LNCaP clone FGC (cell line): ENCODE measurements at regions not wholly inside any gene's neighbourhood (a gene's known extent, or its start where the extent isn't known, plus 50 kb on each side); places are given as distances from the start of the nearest gene placed in this dataset.

Source experiments
- DNase-seq: peaks from one replicate; pipeline ENCODE4 v3.0.0-alpha.2; 2011; ENCODE audit warnings: low read depth
- H3K4me3 ChIP-seq: 2 replicates; pipeline ENCODE4 v1.5.1; 2011; ENCODE audit warnings: mild to moderate bottlenecking, low read depth, low read length, control low read depth
- CTCF ChIP-seq: IDR thresholded peaks from 2 replicates; pipeline ENCODE4 v1.5.1; 2012; ENCODE audit warnings: mild to moderate bottlenecking; ENCODE audit not compliant: control insufficient read depth, insufficient read depth; ENCODE audit errors: extremely low read depth

- no peak for DNase-seq
- TF ChIP-seq CTCF: no peak
- H3K4me3 ChIP-seq: no peak overlapping the region
Measured at GRCh38 chr1:88101041-88101440, 583.0 kb upstream of the PKN2 start.

GRCh38 chr1:88104236-88104635 is 579.8 kb upstream of the PKN2 start:
- no peak for TF ChIP-seq CTCF
- no peak for DNase-seq
- H3K4me3 ChIP-seq: no peak overlapping the region

GRCh38 chr1:88104886-88105285 is 579.2 kb upstream of the PKN2 start:
- H3K4me3 ChIP-seq: no peak overlapping the region
- no peak for DNase-seq
- no peak for TF ChIP-seq CTCF

GRCh38 chr1:88111816-88112215 is 572.3 kb upstream of the PKN2 start:
- TF ChIP-seq CTCF: no peak
- no peak overlapping the region for H3K4me3 ChIP-seq
- no peak for DNase-seq

DNA sequence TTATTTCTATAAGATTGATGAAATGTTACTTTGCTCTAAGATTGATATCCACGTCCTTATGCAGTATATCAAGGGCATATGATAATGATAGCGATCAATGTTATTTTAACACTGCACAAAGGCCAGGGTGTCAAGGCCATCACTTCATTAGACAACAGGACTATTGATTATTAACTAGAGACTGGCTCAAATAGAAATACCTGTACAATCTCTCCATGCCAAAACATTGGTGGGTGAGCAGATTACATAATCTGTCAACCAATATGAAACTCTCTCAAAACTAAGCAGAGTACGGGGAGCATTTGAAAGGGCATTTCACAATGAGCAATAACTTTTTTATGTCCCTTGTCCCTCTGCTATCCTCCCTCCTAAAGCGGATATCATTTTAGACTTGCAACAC is 566.5 kb upstream of the PKN2 start:
- no peak overlapping the region for H3K4me3 ChIP-seq
- DNase-seq: no peak
- no peak for TF ChIP-seq CTCF

GRCh38 chr1:88118176-88118845 is 565.8 kb upstream of the PKN2 start:
- TF ChIP-seq CTCF: no peak
- H3K4me3 ChIP-seq: no peak overlapping the region
- DNase-seq: no peak

DNA sequence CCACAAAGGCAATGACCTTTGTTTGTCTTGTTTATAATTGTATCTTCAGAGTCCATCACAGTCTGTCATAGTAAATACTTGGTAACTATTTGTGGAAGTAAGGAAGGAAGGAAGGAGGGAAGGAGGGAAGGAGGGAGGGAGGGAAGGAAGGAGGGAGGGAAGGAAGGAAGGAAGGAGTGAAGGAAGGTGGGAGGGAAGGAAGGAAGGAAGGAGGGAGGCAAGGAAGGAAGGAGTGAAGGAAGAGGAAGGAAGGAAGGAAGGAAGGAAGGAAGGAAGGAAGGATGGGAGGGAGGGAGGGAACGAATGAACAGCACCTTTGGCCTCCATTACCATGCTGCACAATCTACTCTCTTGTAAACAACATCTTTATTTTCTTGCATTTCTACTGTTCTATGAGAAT is 559.5 kb upstream of the PKN2 start:
- no peak for DNase-seq
- no peak overlapping the region for H3K4me3 ChIP-seq
- TF ChIP-seq CTCF: no peak
